Gastrocnemius medialis (tissue), 4 donors: ENCODE measurements at regions not wholly inside any gene's neighbourhood (a gene's known extent, or its start where the extent isn't known, plus 50 kb on each side); places are given as distances from the start of the nearest gene placed in this dataset.

Experiments used
- POLR2A ChIP-seq, 2 donors: fragments of 450-650 bp; IDR thresholded peaks; one replicate each; pipeline ENCODE4 v1.6.1; 2017; ENCODE audit warnings: antibody characterized with exemption in 2 of 2, mild to moderate bottlenecking in 2 of 2, moderate library complexity in 2 of 2
- TF ChIP-seq, protein P1 (sequence below), 5 experiments: fragments of 450-650 bp in 3 of 5; fragments of 200-600 bp in 2 of 5; sonication (generic) in 2 of 5; IDR thresholded peaks in 4 of 5; conservative IDR thresholded peaks in 1 of 5; 1 replicate in 4 of 5; 2 replicates in 1 of 5; pipeline ENCODE4 v1.5.1; 2016 to 2019; ENCODE audit warnings: antibody characterized with exemption in 5 of 5, mild to moderate bottlenecking in 3 of 5, moderate library complexity in 3 of 5

DNA sequence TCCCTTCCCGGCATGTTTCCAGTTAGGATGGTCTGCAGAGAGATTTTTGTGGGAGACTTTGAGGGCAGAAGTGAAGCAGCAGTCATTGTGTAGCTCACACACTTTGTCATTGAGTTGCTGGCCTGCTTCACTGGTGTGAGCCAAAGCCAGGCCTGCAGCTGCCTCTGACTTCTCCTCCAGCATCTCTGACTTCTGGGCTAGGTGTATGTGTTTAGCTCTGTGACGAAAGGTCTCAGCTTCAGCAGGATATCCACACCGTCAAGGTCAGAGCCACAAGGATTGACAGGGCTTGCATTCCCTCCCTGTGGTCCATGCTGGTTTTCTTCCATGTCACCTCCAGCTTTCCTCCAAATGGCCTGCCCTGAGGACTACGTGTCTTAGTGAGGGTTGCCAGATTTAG lies 57.1 kb upstream of the OSBPL11 start:
- TF ChIP-seq, protein P1, sequence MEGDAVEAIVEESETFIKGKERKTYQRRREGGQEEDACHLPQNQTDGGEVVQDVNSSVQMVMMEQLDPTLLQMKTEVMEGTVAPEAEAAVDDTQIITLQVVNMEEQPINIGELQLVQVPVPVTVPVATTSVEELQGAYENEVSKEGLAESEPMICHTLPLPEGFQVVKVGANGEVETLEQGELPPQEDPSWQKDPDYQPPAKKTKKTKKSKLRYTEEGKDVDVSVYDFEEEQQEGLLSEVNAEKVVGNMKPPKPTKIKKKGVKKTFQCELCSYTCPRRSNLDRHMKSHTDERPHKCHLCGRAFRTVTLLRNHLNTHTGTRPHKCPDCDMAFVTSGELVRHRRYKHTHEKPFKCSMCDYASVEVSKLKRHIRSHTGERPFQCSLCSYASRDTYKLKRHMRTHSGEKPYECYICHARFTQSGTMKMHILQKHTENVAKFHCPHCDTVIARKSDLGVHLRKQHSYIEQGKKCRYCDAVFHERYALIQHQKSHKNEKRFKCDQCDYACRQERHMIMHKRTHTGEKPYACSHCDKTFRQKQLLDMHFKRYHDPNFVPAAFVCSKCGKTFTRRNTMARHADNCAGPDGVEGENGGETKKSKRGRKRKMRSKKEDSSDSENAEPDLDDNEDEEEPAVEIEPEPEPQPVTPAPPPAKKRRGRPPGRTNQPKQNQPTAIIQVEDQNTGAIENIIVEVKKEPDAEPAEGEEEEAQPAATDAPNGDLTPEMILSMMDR (IDR thresholded peaks at IDR 0.05 in 4 of 5, conservative IDR thresholded peaks at IDR 0.05 in 1 of 5), result no peak
- TF ChIP-seq POLR2A (IDR thresholded peaks at IDR 0.05), result no peak
